HG03558 (cell line): ENCODE measurements at regions not wholly inside any gene's neighbourhood (a gene's known extent, or its start where the extent isn't known, plus 50 kb on each side); places are given as distances from the start of the nearest gene placed in this dataset.

Experiments used
- ATAC-seq: cut with Tn5 transposase; IDR thresholded peaks from one replicate; pipeline ENCODE4 v1.9.1; 2021; ENCODE audit warnings: moderate number of reproducible peaks; ENCODE audit not compliant: unreplicated experiment; ENCODE audit errors: extremely low read depth

DNA sequence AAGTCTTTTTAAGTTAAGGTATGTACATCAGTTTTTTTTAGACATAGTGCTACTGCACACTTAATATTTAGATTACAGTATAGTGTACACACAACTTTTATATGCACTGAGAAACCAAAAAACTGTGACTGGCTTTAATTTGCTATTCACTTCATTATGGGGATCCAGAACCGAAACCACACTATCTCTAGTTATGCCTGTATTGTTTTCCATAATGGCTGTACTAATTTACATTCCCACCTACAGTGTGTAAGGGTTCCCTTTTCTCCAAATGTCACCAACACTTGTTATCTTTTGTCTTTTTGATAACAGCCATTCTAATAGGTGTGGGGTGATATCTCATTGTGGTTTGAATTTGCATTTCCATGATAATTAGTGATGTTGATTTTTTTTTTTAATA, 213.4 kb upstream of the CCDC150 start:
- ATAC-seq: no peak

DNA sequence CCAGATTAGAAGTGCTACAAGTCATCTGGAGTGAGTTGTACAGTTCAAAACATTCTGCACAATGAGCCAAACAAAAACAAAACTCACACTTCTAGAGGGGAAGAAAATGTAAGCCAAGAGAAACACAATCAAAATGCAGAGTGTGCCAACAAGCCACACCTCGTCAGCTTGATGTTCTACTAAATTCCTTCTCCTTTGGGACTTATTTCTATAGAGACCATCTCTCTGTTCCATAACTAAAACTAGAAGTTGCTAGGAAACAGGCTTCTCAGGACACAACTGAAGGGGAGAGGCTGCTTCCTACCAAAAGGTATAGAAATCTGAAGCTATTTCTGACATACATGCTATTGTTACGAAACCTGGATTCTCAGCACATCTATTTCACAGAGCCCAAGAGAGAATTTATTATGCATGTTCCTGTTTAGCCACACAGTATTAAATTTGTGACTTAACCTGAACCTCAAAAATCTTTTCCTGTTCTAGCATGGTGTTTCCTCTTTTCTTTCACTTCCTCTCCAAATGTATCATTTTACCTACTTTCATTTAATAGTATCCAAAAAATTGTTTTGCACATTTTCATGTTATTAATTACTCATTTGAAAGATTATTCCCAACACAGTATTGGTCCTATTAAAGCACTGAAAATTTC, 211.4 kb upstream of the CCDC150 start:
- no peak for ATAC-seq

DNA sequence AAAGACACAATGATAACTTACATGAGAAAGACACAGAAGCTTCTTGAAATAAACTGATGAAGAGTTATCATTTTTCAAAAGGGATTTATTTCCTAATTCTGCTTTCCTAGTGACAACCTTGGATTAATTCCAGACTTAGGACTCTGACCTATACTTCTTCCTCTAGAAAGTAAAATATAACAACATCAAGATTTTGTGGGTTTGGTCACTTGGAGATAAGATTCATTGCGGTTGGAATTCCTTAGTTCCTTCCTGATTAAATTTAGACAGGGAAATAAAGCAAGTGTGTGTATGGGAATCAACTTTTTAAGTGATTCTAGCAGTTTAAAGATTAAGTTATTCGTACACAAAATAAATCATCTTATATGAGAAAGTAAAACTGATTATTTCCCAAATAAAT, 208.4 kb upstream of the CCDC150 start:
- no peak for ATAC-seq

DNA sequence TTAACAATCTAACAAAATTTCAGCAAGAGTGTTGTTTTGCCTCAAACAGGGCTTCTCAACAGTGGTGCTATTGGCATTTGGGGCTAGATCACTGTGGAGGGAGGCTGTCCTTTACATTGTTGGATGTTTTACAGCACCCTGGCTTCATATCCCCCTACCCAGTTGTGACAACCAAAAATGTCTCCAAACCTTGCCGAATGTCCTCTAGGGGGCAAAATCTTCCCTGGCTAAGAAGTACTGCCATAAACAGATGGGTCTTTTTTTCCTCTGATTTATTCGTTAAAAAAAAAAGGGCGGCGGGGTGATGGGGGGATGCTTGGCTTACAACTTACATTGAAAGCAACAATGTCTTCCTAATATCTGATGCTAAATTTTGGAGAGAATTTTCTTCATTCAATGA, 207.6 kb upstream of the CCDC150 start:
- no peak for ATAC-seq

DNA sequence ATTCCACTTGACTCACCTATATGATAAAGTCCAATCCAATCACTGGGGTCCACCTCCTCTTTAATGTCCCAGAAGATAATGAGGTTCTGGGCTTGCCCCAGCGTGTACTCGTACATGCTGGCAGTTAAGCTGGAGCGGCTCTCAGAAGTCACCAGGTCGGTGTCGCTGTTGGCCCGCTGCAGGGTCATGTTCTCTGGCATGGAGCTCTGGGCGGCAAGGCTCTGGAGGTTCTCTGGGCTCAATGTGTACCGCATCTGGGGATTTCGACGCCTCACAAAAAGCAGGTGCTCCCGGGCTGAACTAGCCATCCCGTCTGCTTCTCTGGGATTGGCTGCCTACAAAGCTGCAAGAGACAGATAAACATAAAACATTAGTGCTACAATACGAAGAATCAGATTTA, 206.4 kb upstream of the CCDC150 start:
- ATAC-seq: no peak

DNA sequence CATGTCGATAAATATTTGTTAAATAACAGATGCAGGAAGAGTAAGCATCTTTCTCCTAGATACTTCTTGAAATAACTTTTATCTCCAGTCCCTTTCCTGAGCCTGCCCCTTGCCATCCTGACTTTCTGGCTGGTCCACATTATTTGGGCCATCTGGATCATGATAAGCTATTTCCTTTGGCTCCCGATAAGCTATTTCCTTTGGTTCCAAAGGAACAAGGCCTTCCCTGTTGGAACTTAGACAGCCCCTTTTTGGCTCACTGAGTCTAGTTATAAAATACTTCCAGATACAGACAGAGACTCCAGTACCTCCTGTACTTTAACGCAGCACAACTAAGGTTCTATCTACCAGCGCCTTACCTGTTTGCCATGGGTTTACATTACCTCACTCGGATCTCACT, 205.3 kb upstream of the CCDC150 start:
- ATAC-seq: no peak

DNA sequence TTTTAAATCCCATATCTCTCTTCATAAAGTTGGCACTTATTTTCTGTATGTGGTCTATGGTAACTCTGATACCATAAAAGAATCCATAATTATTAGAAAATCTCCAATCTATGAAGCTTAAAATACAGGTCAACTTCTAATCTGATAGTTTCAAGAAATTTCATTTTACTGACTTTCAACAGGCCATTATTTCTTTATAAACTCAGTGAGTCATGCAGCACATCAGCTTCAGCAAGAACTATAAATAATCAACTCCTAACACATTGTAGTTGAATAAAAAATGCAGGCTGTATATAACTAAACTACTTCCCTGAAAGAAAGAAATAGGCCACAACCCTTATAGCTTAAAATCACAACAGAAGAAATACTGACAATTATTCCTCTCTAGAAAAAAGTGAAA, 204.3 kb upstream of the CCDC150 start:
- ATAC-seq: no peak

DNA sequence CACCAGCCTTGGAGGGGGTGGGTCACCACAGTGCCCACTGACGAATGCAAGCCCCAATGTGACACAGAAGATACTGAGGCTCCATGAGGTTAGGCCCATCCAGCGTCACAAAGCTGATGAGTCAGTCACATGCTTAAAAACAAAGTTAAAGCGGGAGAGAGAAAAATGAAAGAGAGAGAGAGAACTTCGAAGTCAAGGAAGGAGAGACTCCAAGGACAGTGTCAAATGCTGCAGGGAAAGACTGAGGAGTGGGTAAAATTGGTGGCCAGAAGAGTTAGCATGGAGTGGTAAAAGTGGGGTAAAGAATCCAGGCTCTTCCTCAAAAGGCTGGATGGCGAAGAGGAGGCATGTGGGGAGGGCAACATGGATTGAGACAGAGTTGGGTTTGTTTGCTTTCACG, 201.9 kb upstream of the CCDC150 start:
- no peak for ATAC-seq

DNA sequence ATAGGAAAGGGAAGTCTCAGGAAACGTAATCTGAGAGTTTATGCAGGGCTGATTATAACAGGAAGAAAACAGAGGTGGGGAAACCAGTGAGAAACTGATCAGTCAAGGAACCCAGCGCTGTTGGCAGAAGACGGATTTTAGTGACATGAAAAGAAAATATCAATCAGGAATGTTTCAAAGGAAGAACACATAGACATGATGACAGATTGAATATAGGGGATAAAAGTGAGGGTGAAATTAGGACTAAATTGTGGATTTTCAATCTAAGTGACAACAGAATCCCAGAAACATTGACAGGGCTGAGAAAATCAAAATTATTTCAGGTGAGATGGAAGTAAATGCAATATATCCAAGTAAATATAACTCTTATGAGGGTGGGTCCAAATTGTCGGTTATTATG, 199.8 kb upstream of the CCDC150 start:
- no peak for ATAC-seq

DNA sequence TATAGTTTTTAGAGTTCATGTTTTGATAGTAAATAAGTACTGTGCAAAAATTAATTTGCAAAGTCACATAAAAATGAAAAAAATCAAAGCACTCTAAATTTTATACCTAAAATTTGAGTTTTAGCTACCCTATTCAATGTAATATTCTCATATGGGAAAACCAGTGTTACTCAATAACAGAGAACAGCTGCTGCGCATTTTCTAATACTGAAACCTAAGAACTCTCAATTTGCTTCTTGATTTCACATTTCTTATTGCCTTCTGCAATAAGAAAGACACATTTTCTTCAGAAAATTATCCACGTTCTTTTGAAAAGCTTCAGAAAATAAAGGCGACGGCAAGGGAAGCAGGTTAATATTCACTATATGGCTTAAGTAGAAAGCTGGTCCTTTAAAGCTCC, 199.1 kb upstream of the CCDC150 start:
- ATAC-seq: no peak

DNA sequence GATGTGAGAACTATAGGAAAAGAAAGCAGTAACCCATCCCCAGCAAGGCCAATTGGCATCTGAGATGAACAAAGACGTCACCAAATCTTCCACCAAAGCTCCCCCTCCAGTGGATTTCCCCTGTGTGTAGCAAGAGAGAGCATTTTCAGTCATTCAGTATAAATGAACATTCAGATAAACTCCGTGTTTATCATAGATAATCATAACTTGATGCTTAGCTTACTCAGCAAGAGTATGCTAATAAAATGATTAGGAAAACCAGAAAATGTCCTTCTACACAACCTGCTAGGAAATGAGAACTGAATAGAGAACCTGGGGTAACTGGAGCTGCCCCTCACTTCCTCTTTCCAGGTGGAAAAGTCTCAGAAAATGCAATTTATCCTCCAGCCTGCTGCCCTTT, 198.0 kb upstream of the CCDC150 start:
- no peak for ATAC-seq

DNA sequence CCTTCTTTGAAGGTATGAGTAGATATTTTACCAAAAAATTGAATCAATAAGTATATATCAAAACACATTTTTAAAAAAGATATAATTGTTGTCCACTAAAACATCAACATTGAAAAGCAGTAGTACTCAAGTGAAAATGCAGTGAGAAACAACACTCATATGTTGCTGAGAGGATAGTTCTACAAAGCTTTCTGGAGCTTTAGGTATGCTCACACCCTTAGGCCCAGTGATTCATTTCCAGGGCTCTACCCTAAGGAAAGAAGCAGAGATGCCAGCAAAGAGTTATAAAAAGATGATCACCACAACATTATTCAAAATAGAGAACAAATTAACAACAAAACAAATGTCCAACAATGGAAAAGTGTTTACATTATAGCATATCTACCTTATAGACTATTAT, 197.3 kb upstream of the CCDC150 start:
- no peak for ATAC-seq

DNA sequence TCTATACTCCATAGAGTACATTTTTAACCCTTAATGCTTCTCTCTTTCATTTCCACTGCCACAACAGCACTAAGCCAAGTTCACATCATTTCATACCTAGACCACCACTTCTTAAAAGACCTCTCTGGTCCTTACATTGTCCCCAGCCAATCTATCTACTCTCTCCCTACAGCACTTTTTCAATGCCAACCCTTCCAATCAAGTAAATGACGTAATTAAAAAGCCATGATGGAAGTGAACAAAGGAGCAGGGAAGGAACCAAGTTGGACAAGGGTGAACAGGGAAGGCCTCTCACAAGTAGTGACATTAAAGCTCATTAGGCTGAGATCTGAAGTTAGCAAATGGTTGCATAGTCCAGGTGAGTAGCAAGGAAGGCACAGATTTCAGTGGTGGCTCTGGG, 195.1 kb upstream of the CCDC150 start:
- ATAC-seq: no peak

DNA sequence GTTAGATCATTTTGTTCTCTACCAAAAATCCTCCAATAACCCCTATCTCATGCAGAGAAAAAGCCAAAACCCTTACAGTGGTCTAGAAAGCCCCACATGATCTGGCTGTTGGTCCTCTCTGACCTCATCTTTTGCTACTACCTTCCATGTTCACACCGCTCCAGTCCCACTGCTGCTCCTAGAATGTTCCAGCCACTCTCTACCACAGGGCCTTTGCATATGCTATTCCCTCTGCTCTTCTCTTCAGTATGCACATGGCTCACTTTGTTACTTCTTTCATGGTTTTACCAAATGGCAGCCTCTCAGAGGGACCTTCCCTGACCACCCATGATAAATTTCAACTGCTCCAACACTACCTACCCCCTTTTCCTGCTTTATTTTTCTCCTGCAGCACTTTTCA, 193.5 kb upstream of the CCDC150 start:
- ATAC-seq: no peak

DNA sequence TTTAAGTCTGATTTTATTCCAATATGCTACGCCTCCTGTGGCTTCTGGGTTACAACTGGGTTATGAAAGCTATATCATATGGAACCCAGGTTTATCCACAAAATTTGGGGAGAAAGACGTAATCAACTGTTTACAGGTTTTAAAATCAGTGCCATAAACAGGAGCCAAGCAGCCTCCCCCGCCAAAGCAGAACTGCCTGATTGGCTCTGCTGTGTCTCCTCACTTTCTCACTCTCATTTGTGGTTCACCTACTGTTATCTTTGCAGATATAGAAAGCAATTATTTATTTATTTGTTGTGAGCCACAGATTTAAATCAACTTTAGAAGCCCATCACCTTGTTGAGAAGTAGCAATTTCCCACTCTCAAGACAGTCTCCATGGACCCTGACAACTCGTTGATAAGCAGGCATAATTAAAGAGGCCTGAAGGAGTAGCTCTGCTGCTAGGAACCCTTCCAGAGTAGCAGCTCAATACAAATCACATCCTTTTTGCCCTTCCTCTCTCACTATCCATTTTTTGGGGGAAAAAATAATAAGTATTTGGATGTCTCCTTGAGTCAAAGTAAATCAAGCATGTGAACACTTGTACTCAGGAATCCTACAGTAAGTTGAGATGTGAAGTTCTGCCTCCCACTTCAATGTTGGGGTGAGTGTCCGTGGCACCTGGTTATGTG, 191.0 kb upstream of the CCDC150 start:
- no peak for ATAC-seq

DNA sequence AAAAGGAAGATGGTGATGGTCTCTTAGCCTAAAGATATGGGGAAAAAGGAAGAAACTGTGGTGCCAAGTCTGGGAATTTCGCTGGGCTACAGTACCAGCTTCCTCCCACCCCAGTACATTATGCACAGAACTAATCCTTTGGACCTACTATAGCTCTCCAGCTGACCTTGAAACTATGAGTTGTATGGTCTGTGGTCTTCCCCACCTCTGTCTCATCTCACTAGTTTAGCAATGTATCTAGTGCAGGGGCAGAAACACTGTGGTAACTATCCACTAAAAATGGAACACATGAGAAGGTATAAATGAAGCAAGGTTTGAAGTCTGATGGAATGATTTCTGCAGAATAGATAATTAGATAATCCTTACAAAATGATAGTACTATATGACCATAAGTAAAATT, 190.4 kb upstream of the CCDC150 start:
- ATAC-seq: no peak

DNA sequence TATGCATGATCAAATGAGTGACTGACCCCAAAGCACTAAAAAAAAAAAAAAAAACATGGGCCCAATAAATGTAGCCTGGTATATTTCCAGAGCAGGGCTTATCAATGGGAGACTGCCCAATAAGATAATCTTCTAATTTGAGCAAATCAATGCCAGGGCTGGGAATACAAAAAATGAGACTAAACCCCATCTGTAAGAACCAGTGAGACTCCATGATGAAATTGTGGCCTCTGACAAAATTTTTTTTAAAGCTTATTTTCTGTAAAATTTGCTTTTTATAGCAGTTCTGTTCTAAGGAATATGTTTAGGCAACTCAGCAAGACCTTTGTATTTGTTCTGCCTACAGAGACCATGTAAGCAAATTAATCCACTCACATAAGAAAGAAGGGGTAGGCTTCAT, 186.8 kb upstream of the CCDC150 start:
- ATAC-seq: no peak

DNA sequence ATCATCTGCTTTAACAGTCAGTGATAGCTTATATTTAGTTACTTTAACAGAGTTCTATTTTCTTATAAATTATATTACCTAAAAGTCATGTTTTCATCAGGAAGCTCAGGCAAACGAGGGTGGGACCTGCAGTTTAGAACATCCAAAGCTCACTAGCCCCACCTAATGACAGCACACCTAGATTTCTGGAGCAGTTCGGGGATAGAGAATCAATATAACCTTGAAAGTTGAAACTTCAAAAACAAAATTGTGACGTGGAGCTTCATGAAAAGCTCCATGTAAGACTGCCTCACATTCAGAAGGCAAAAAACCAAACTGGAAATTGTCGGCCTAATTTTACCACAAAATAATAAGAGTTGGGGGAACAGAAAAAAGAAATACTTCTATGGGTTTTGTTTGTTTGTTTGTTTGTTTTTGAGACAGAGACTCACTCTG, 185.9 kb upstream of the CCDC150 start:
- no peak for ATAC-seq

DNA sequence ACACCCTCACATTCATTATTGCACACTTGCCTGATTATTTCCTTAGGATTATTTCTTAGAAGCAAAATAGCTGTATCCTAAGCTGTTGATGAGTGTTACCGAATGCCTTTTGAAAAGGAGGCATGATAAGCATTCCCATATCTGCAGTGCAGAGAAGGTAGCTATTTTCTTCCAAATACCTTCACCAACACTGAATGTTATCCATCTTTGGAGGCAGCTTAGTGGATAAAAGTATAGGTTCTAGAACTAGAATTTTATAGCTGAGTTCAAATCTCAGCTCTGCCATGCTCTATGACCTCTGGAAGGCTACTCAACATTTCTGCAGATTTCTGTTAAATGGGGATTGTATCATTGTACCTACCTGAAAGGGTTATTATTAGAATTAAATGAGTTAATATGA, 185.0 kb upstream of the CCDC150 start:
- no peak for ATAC-seq

DNA sequence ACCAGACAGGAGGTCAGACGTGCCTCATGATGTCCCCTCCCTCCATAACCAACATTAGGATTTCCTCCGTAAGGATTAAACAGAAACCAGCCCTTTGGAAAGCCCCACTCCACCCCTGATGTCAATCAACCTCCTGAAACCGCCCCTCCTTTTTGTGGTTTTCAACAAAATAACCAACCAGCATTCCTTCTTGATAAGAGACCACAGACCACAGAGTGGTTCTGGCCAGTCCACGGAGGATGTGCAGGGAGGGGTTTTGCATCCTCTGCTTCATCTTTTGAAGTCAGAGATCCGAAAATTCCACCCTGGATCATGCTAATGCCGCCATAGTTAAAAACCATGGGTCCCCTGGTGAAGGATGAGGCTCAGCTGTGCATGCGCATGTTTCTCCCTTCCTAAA, 180.0 kb upstream of the CCDC150 start:
- no peak for ATAC-seq

DNA sequence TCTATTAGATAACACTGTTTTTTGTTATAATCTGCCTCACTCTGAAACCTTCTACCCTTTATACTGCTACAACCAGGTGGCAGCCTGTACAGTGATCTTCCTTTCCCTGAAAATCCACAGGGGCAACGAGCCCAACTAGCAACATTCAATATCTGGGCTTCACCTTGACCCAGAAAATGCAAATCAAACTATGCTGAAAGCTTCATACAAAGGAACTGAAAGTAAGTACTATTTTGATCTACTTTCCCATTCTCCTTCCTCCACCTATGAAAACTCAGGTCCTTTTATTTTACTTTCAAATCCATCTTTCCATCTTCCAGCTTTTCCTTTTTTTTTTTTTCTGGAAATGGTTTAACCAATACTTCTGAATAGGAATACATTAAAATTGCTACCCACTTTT, 175.8 kb upstream of the CCDC150 start:
- ATAC-seq: no peak

DNA sequence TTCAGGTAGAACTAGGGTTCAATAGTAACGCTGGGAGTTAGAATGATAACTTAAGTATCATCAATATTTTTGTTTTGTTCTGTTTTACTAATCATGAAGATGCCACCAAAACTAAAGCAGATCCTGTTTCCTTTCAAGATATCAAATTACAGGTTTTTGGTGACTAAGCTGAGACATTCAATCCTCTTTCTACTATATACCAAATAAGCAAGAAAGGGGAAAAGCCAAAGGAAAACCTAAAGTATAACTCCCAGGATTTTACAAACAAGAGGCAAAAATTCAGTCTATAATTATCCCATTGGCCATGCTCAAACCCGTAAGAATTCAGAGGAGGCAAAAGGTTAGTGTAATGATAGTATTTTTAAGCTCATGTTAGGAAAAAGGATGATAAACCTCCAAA, 175.2 kb upstream of the CCDC150 start:
- no peak for ATAC-seq
